ENCODE measurements at regions not wholly inside any gene's neighbourhood (a gene's known extent, or its start where the extent isn't known, plus 50 kb on each side); places are given as distances from the start of the nearest gene placed in this dataset.
"Not testable (repeated sequence)": the region's sequence is repeated elsewhere in the genome, so short reads cannot be mapped to it uniquely, and the experiment has no call there.

- Histone ChIP-seq H3K4me3 (no peak overlapping the region), H3K36me3 (no peaks in the 10 kb centered on the region), H3K27ac (no peak overlapping the region), H3K27me3 (no peaks in the 10 kb centered on the region), H3K9me3 (no peaks in the 10 kb centered on the region), H3K4me1 (no peaks in the 10 kb centered on the region)
- intact Hi-C loops (cut with DNase I) = no loop called here
- DNase-seq = no peak
- WGBS, 2 donors = 78 to 92% methylated on average over 1 of the region's 1 CpG
- TF ChIP-seq POLR2AphosphoS5 (IDR thresholded peaks at IDR 0.05) (no peak), EP300 (IDR thresholded peaks at IDR 0.05) (no peak), POLR2A (IDR thresholded peaks at IDR 0.05) (no peak)
Measured at GRCh38 chr7:106444068-106444655, 159.4 kb upstream of the NAMPT start.

GRCh38 chr7:106443156-106443555, 158.4 kb upstream of the NAMPT start:
- 89 to 90% methylated on average over 4 of the region's 4 CpGs for whole genome bisulfite sequencing, 2 donors
- TF ChIP-seq POLR2AphosphoS5 (IDR thresholded peaks at IDR 0.05) (no peak), EP300 (IDR thresholded peaks at IDR 0.05) (no peak), POLR2A (IDR thresholded peaks at IDR 0.05) (no peak)
- TF ChIP-seq, protein P1, sequence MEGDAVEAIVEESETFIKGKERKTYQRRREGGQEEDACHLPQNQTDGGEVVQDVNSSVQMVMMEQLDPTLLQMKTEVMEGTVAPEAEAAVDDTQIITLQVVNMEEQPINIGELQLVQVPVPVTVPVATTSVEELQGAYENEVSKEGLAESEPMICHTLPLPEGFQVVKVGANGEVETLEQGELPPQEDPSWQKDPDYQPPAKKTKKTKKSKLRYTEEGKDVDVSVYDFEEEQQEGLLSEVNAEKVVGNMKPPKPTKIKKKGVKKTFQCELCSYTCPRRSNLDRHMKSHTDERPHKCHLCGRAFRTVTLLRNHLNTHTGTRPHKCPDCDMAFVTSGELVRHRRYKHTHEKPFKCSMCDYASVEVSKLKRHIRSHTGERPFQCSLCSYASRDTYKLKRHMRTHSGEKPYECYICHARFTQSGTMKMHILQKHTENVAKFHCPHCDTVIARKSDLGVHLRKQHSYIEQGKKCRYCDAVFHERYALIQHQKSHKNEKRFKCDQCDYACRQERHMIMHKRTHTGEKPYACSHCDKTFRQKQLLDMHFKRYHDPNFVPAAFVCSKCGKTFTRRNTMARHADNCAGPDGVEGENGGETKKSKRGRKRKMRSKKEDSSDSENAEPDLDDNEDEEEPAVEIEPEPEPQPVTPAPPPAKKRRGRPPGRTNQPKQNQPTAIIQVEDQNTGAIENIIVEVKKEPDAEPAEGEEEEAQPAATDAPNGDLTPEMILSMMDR (IDR thresholded peaks at IDR 0.05) = no peak
- intact Hi-C loops (cut with DNase I) = no loop called here

DNA sequence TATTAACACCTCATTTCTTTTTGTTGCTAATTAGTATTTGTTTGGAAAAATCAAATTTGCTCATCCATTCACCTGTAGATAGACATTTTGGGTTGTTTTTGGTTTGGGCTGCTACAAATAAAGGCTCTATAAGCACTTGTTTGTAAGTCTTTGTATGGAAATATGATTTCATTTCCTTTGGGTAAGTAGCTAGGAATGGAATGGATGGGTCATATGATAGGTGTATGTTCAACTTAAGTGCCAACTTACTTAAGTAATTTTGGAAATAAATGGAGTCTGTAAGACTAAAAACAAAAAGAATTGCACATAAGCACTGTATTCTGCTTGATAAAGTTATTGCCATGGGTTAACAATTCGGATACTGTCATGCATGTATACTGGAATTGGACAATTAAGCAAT, 157.7 kb upstream of the NAMPT start:
- intact Hi-C loops (cut with DNase I) = no loop called here
- Histone ChIP-seq H3K4me1 (no peaks in the 10 kb centered on the region), H3K27me3 (no peaks in the 10 kb centered on the region), H3K27ac (no peak overlapping the region), H3K36me3 (no peaks in the 10 kb centered on the region), H3K4me3 (no peak overlapping the region), H3K9me3 (no peaks in the 10 kb centered on the region)
- 88 to 94% methylated on average over 1 of the region's 1 CpG for WGBS, 2 donors
- no peak for TF ChIP-seq POLR2A (IDR thresholded peaks at IDR 0.05)
- TF ChIP-seq EP300 (IDR thresholded peaks at IDR 0.05) = no peak
- TF ChIP-seq POLR2AphosphoS5 (IDR thresholded peaks at IDR 0.05) = no peak
- TF ChIP-seq, protein P1 (IDR thresholded peaks at IDR 0.05) = no peak
- no peak for DNase-seq

More at GRCh38 chr7:106443156-106443555, 158.4 kb upstream of the NAMPT start:
- Histone ChIP-seq H3K9me3 (no peaks in the 10 kb centered on the region), H3K27me3 (no peaks in the 10 kb centered on the region), H3K4me1 (no peaks in the 10 kb centered on the region), H3K27ac (no peak overlapping the region), H3K4me3 (no peak overlapping the region), H3K36me3 (no peaks in the 10 kb centered on the region)
- no peak for DNase-seq

- H3K4me1 ChIP-seq; DNase-seq; H3K4me3 ChIP-seq; H3K27me3 ChIP-seq; intact Hi-C loops (cut with DNase I); H3K9me3 ChIP-seq; H3K27ac ChIP-seq; H3K36me3 ChIP-seq: not testable (repeated sequence)
- 91 to 95% methylated on average over 2 of the region's 2 CpGs for WGBS, 2 donors
Measured at GRCh38 chr7:106441343-106441742, 156.6 kb upstream of the NAMPT start.

DNA sequence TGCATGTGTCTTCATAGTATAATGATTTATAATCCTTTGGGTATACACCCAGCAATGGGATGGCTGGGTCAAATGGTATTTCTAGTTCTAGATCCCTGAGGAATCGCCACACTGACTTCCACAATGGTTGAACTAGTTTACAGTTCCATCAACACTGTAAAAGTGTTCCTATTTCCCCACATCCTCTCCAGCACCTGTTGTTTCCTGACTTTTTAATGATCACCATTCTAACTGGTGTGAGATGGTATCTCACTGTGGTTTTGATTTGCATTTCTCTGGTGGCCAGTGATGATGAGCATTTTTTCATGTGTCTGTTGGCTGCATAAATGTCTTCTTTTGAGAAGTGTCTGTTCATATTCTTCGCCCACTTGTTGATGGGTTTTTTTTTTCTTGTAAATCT, 152.2 kb upstream of the NAMPT start:
- H3K4me1 ChIP-seq; intact Hi-C loops (cut with DNase I); H3K27ac ChIP-seq; H3K9me3 ChIP-seq; H3K27me3 ChIP-seq; H3K36me3 ChIP-seq; H3K4me3 ChIP-seq; DNase-seq: not testable (repeated sequence)
- WGBS, 2 donors = 83 to 94% methylated on average over 2 of the region's 2 CpGs

DNA sequence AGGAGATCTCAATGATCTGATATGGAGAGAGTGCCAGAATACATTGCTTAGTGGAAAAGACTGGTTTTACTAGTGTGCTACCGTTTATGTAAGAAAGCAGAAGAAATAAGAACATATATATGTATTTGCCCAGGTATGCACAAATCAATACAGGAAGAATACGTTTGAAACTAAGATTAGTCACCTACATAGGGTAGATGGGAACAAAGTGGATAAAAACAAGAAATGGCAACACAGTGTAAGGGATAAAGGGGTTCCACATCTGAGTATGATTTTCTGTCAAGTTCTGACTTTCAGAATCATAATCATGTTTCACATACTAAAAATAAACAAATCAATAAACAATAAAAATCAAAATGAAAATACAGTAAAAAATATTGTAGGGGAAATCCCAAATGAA, 148.6 kb upstream of the NAMPT start:
- no peaks in the 10 kb centered on the region for H3K36me3 ChIP-seq
- H3K9me3 ChIP-seq = no peaks in the 10 kb centered on the region
- H3K4me3 ChIP-seq = no peak overlapping the region
- H3K27ac ChIP-seq = no peak overlapping the region
- H3K27me3 ChIP-seq = no peaks in the 10 kb centered on the region
- no peaks in the 10 kb centered on the region for H3K4me1 ChIP-seq
- intact Hi-C loops (cut with DNase I) = no loop called here
- WGBS, 2 donors = 83 to 90% methylated on average over 2 of the region's 2 CpGs
- no peak for DNase-seq
- TF ChIP-seq POLR2AphosphoS5 (IDR thresholded peaks at IDR 0.05) (no peak), EP300 (IDR thresholded peaks at IDR 0.05) (no peak), POLR2A (IDR thresholded peaks at IDR 0.05) (no peak)
- TF ChIP-seq, protein P1 (IDR thresholded peaks at IDR 0.05) = no peak

Measured in sigmoid colon (tissue), 6 donors.